Limb (tissue), 2 donors: ENCODE measurements at regions not wholly inside any gene's neighbourhood (a gene's known extent, or its start where the extent isn't known, plus 50 kb on each side); places are given as distances from the start of the nearest gene placed in this dataset.

Source experiments
- DNase-seq, 2 donors: peaks; one replicate each; pipeline ENCODE4 v3.0.0-alpha.2; 2016; ENCODE audit errors: extremely low spot score in 2 of 2

DNA sequence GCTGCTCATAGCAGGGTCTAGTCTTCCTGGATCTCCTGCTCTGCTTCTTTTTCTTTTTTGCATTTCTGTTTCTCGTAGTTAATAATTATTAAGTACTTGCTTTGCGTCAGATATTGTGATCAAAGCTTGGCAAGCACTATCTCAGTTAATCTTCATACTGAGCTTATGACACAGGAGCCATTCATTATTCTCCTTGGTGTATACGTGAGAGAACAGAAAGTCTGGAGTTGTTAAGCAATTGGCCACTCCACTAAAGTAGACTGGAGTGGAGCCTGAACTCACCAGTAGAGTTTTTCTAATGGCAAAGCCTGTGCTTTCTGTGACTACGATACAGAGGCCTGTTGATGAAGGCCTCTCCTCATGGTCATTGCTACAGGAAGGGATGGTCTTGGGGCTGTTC is 285.9 kb downstream of the RFC3 start:
- DNase-seq, result no peak

DNA sequence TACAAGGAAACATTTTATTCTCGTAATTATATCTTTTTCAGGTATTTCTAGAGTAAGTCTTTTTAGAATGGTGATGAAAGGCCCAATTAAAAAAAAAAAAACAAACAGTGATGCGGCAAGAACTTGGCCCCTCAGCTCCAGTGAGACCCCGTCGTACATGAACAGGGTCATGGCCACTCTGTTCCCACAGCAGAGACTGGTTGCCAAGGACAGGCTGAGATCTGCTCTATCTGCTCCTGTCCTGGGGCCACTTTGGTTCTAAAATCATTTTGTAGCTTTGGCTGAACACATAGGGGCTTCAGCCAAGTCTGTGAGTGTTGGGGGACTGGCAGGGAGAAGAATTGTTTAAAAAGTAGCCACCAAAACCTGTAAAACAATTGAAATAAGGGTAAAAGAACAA is 286.9 kb downstream of the RFC3 start:
- no peak for DNase-seq

DNA sequence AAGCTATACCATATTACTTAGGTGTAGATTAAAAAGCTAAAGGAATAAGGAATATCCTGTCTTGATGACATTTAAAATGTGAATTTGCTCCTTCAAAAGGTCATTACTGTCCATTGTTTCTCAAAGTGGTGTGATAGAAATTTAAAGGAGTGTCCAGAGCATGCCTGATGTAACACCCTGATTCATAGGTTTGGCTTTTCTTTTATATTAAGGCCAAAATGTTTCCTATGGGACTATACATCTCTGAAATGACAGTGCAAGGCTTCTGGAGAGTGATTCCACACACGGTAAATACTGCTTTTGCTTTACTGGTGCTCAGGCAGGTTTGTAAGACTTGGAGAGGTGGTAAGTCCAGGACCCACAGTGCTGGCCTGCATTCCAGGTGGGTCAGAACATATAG is 289.9 kb downstream of the RFC3 start:
- DNase-seq, result no peak

DNA sequence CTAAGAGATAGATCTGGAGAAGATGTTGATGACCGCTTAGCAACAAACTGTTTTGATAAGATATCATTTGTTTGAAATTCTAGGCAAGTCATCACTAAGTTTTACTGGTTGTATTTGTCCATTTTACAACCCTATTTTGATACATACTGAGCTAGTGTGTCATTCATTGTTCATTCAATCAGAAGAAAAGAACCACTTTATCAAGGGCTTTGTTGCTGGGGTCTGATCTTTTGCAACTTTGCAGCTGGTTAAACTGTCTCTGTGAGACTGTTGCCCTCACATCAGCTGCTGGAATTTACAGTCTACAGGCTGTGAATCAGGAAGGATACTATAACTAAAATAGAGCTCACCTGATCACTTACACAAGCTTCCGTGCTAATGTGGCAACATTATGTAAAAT is 290.5 kb downstream of the RFC3 start:
- no peak for DNase-seq

DNA sequence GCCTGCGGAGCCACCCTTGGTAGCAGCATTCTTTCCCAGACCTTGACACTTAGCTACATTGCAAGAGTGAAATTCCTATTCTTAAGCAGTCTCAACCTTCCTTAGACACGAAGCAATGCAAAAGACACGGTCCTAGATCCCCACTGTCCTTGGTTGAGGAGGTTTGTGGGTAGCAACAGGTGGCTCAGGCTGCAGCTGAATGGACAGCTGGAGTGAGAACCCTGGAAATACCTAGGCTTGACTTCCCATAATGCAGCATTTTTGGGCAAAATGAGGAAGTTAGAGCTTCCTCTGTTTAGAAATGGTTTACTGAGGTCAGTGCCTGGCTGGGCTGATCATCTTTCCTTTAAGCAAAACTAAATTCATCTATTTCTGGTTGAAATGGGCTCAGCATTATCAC is 296.6 kb downstream of the RFC3 start:
- no peak for DNase-seq

- DNase-seq, result no peak
These were observed 298.7 kb downstream of the RFC3 start for GRCh38 chr13:34116651-34117050.

- DNase-seq, result no peak
These were observed 306.8 kb downstream of the RFC3 start for GRCh38 chr13:34124666-34125306.

DNA sequence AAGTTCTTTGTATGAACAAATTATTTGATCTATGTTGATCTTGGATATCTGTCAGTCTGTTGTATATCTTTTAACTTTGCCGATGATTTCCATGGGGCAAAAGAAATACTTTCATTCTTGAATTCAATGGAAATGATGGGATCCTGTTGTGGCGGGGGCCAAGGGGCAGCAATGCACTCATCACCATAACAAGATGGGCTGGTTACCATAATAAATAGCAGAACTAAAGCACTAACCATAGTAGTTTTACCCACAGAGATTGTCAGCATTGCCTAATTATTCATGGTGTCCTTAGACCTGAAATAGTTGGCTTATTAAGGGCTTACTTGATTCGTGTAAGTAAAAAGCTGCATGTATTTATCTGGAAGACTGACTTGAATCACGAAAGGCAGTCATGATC is 309.6 kb downstream of the RFC3 start:
- DNase-seq, result no peak

GRCh38 chr13:34128661-34129060 is 310.7 kb downstream of the RFC3 start:
- DNase-seq, result no peak

GRCh38 chr13:34129436-34129835 is 311.5 kb downstream of the RFC3 start:
- no peak for DNase-seq

DNA sequence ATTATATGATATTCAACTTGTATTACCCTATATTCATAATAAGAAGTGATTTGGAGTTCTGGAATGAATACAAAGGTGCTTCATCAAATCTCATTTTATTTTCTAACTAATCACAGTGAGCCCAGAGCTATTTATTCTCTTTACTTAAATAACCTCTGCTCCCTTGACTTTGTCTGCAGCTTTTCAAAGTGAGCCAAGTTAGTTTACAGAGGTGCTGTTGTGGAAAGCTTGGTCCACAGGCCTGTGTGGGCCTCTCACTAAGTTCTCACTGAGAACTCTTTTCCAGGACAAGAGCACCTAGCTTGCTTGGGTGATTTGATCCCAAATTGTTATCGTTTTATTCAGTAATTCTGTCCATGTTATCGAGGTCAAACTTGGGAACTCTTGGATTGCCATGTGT is 319.3 kb downstream of the RFC3 start:
- DNase-seq, result no peak

DNA sequence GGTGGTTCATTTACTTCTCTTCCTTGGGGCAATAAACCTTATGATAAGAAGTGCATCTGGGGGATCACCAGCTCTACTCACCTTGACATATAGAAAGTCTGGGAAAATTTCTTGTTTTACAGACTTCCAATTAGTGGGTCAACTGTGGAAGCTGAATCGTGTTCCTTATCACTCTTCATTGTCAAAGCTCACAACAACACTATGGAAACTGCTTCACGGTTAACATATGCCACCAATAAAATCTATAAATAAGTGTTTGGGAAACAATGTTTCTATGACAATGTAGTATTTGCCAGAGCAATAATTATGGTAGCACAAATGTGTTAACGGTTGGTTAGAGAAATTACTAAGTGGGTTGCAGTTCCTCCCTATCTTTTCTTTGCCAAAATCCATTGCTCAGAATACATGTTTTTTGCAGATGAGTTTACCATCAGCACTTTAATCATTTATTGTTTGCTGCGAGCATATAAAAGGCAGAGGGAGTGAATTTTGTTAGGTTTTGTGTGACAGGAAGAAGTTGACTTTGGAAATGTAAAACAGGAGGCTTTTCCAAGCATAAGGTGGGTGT is 321.8 kb downstream of the RFC3 start:
- no peak for DNase-seq

- no peak for DNase-seq
These were observed 325.7 kb downstream of the RFC3 start for GRCh38 chr13:34143637-34144036.

DNA sequence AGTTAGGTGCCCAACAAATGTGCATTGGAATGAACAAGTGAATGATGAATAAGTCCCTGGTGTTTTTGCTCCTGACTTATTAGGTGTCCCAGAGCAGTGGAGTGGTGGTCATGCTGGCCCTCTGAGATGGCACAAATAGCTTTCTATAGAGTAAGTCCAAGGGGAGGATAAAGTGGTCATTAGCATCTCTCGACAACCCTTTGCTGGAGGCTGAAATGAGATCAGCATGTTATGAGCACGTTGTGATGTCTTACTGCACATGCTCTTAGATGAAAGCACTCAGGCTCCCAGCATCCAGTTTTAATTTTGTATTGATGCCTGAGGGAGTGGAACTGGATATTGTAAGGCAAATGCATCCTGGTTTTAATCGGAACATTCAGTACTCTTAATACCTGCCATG is 326.2 kb downstream of the RFC3 start:
- no peak for DNase-seq

GRCh38 chr13:34145061-34145460 is 327.1 kb downstream of the RFC3 start:
- DNase-seq, result no peak

DNA sequence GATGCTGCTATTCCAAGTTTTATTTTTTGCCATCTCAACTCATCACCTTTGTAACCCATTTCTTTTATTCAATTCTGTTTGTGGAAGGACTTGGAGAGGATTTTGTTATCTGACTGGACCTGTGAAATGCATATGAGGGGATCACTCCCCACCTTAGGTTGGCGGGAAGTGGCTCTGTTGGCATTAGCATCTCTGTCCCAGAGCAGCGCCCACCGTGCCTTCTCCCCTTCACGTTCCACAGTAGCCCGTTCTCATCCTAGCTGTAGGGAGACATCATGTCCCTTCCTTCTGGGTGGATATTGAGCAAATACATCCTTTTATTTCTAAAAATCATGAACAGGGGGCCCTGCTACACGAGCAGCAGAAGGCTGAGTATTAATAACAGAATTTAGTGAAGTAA is 330.4 kb downstream of the RFC3 start:
- no peak for DNase-seq

GRCh38 chr13:34151885-34152284 is 333.9 kb downstream of the RFC3 start:
- DNase-seq, result no peak

DNA sequence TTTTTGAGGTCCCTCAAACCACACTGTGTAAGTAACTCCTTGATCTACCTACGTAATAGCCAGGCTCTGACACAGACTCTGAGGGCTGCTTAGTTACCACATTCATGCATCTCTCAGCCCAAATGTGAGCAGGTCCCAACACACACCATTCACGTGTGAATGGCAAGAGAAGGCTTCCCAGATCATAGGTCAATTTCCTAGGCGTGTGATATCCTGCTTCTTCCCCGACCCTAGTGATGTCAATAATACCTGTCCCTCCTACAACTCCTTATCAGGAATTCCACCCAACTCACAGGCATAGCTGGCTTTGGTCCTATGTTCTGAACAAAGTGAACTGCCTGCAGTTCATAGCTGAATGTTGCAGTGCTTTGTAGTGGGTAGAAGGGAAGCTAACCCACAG is 334.5 kb downstream of the RFC3 start:
- no peak for DNase-seq

DNA sequence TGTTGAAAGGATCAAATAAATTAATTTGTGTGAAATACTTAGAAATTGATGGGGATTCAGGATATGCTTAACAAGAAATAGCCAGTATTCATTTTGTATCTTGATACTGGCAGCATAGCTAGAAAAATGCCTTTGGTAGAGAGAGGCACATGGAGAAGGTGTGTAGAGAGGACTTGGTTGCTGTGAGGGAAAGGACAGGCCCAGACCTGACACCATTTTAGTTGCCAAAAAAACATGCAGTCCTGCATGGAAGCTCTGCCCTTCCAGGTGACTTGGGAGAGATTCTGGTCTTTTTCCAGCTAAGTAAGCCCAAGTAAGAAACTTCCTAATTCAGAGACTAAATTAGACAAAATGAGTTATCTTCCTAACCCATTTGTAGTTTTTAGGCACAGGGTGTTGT is 335.0 kb downstream of the RFC3 start:
- no peak for DNase-seq

DNA sequence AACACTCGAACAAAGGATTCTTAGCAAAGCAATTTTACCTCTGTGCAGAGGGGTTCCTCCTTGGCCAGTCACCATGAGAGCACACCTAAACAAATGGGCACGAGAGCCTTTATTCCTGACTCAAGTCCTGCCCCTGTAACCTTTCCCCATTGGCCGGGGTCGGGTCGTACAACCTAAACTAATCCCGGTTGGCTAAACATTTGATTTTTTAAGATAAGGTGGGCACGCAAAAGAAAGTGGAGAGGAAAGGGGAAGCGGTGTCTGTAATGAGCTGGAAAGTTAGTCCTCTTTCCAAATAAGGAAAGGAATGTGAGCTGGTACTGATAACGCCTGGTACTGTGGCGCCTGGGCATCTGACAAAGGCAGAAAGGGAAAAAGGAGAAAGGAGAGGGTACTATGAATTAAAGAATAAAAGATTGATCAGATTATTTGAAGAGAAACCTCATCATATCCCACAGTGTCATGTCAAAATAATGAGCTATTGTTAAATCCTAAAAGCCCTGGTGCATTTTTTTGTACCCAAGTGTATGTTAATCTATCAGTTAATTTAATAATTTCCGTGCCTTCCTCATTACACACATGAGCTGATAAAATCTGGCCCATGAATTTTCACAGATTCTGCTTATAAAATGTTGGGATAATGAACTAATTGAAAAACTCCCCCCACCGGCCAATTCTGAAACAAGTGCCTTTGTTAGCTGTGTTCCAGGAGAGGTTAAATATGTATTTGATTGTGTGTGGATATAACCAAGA is 335.7 kb downstream of the RFC3 start:
- no peak for DNase-seq

GRCh38 chr13:34155931-34156607 is 338.1 kb downstream of the RFC3 start:
- DNase-seq, result no peak

DNA sequence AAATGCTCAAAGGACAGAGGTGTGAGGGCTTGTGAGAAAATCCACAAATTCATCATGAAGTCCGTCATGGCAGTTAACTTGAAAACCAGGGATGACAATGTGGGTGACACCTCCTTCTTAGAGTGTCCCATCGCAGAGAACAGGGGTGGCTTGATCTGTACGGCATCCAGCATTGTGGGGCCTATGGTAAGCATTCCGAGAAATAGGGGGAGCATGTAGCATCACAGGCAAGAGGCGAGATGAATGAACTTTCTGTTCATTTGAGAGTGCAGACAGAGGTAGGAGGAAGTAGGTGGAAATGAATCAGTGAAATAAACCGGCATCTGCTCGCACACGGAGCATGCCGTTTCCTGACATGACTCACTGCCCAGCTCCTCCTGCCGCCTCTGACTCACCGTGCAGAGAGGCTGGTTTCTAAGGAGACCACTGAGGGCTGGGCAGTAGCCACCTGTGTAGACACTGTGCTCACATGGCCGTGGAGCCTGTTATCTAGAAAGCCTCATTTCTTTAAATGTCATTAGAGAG is 339.0 kb downstream of the RFC3 start:
- DNase-seq, result peak in 1 of 2 donors; percentile 37
